GDM1 (cell line): ENCODE measurements at regions not wholly inside any gene's neighbourhood (a gene's known extent, or its start where the extent isn't known, plus 50 kb on each side); places are given as distances from the start of the nearest gene placed in this dataset.

Experiments used
- DNase-seq: peaks from one replicate; lab custom pipeline; 2025; lab: John Stamatoyannopoulos, UW

DNA sequence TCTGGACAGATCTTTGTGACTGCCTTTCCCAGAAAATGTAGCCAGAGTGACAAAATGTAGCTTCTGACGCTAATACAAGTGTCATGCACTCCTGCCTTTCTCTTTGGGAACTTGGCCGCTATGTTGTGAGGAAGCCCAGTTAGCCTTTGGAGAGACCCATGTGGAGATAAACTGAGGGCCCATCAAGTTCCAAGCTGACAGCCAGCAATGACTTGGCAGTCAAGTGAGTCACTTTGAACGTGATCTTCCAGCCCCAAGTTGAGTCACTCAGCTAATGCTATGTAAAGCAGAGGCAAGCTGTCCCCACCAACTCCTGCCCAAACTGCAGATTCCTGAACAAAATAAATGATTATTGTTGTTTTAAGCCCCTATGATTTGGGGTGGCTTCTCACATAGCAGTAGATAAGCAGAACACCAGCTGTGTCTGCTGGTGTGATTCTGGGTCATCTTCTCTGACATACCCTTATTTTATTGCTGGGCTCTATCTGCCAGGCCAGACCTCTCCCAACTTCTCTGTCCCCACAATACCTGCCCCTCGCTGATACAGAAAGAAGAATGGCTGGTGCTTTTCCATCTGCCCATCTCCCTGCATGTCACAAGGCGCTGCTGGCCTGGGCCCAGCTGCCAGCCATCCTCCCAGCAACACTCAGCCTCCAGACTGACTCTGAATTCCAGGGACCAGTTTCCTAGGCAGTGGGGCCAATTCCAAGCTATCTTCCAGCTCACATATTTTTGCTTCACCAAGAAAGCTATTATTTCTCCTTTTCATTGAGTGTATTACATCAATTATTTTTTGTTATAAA lies 274.8 kb downstream of the LRFN2 start:
- DNase-seq, result no peak

DNA sequence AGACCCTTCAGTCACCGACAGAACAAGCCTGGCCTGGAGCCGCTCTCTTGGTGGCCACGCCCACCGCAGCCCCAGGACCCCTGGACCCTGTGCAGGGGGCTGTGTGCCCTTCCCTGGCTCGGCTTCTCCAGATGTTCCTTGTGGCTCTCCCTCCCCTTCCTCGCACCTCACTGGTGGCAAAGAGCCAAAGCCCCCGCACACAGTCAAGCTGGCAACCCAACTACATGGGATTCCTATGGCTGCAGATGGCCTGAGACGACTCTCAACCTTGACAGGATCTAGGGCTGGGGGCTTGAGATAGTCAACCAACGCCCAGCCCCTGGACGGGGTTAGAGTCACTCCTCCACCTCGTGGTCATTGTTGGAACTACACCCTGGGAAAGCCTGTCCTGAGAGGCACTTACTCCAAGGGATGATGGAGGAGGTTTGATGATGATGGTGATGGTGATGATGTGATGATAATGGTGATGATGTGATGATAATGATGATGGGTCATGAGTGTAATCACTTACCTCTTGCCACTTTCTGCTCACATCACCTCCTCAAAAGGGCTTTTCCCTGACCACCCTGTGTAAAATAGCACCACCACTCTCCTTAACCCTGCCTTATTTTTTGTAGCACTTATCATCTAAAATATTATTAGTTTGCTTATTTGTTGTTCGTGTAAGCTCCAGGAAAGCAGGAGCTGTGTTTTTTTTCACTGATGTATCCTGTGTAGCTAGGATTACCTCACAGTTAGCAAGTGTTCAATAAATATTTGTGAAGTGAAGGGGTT lies 278.4 kb downstream of the LRFN2 start:
- peak; percentile 10 for DNase-seq

DNA sequence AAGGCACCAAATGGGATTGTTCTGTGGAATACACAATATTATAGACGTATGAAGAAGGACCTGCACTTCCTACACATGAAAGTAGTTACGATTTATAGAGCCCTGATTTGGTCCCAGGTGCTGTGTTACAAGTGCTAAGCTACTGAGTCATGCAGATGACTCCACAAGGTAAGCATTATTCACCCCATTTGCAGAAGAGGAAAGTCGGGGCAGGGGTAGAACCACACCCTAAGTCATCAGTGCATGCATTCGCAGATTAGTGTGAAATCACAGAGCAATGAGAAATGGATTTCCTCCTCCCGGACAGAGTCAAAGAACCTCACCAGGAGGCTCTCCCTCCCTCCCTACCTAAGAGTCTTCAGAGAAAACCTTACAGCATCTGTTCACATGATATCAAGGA lies 279.5 kb downstream of the LRFN2 start:
- DNase-seq, result no peak

DNA sequence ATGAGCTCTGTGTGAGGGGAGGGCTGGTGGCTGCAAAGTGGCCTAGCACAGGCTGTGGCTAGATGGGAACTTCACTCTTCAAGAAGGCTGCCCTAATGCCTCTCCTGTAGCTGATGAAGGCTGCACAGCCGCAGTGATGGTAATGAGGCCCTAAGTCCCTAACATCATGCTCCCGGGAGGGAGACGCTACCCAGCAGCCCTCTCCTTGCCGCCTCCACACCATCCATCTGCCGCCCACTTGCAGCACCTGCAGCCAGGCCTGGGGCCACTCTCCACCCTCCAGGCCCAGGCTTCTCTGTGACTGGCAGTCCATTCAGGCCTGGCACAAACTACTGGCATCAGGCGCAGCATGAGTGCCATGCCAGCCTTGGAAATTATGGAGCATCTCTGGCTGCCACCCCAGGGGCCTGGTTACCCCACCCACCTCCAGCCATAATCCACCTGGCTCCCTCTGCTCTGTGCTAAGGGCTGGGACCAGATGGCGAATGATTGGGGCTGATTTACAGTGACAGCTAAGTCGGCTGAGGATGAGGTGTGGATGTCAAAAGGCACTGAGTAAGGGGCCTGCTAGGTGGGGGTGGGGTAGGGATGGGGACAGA lies 284.2 kb downstream of the LRFN2 start:
- DNase-seq, result no peak

DNA sequence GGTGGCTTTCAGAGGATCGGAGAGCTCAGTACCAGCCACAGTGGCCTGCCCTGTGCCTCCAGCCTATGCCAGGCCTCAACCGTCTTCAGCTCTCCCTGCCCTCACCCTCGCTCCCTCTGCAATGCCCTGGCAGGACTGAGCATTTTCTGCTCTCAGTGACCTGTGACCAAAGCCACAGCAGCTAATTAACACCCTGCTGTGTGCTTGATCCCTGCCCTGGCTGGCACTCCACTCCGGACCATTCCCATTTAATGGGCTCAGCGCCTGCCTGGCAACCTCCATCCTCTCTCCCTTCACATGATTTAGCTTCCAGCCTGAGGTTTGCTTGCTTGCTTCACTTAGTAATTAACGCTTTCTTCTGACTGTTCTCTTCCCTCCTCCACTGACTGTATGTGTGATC lies 287.5 kb downstream of the LRFN2 start:
- DNase-seq, result no peak

DNA sequence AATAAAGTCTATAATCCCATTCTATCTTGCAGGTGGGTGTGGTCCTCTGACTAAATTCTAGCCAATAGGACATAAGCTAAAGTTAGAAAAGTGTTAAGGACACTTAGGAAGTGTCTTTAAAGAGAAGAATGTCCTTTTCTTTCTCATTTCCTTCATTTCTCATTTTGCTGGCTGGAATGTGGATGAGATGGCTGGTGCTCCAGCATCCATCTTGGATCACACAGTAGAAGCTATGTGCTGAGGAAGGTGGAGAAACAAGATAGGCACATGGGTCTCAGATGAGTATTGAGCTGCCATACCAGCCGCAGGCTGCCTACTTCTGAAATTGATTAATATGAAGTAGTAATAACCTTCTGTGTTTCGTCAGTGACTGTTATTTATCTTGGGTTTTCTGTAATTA lies 289.0 kb downstream of the LRFN2 start:
- DNase-seq, result no peak

DNA sequence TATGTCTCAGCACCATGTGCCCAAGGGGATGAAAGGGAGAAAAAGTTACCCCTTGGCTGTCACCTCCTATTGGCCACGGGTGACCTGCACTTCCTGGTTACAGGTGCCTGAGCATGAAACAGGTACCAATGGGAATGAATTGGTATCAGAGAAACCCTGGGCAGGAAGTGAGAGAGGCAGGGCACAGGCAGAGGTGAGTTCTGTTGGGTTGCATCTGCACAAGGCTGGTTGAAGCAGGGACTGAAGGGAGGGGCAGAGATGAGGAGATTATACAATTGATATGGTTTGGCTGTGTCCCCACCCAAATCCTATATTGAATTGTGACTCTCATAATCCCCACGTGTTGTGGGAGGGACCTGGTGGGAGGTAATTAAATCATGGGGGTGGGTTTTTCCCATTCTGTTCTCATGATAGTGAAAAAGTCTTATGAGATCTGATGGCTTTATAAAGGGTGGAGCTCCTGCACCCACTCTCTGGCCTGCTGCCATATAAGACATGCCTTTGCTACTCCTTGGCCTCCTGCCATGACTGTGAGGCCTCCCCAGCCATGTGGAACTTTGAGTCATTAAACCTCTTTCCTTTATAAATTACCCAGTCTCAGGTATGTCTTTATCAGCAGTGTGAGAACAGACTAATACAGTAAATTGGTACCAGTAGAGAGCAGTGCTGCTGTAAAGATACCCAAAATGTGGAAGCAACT lies 291.8 kb downstream of the LRFN2 start:
- no peak for DNase-seq

DNA sequence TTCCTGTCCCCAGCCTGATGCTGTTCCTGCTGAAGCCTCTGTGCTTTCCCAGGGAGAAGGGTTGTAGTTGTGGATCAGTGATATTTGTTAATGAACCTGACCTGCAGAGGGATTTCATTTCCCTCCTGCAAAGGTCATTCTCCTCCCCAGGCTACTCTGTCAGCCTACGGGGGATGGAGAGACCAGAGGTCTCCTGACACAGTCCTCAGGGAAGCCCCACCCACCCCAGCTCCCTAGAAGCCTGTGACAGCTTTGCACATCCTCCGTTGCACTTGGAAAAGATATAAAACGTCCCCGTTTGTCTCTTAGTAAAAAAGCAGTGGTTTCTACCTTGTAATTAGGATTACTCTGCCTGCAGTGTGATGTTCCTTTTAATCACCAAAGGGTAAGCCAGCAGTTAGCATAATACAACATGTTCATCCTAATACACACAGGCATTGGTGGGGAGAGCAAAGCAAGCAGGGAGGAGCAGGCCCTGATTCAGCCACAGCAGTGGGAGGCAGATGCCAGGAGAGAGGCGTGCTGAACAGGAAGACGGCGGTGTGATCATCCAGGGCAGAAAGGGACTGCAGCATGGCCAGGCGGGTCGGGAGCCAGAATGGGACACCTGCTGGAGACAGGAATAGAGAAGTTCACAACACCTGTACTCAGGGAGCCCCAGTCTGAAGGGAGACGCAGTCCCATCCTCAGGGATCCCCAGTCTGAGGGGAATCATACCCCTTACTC lies 293.5 kb downstream of the LRFN2 start:
- DNase-seq, result no peak

DNA sequence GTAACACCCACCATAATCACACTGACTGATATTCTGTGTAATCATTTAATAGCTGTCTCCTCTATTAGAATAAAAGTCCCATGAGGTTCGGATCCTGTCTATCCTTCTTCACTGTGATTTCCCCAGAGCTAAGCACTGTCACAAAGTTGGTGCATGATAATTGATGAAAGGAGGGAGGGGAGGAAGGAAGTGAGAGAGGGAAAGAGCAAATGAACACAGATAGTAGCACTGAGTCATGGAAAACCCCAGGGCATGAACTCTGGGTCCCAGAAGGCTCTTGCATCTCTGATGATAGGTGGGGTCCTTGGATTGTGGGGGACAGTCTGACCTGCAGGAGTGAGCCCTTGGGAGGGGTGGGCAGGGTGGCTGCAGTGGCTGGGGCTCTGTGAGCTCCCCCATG lies 294.1 kb downstream of the LRFN2 start:
- no peak for DNase-seq

DNA sequence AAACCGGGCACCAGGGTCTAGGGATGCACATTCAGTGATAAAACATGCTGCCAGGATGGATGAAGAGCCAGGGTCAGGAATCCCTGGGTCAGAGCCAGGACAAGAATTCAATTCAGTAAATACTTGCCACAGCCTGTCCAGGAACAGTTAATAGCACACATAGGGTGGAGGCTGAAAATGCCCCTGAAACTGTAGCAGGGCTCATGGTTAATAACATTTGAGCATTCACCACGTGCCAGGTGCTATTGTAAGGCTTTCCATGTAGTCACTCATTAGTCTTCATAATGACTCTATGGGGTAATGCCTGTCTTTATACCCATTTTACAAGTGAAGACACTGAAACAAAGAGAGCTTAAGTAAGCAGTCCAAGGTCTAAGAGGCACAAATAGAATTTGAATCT lies 296.3 kb downstream of the LRFN2 start:
- no peak for DNase-seq

DNA sequence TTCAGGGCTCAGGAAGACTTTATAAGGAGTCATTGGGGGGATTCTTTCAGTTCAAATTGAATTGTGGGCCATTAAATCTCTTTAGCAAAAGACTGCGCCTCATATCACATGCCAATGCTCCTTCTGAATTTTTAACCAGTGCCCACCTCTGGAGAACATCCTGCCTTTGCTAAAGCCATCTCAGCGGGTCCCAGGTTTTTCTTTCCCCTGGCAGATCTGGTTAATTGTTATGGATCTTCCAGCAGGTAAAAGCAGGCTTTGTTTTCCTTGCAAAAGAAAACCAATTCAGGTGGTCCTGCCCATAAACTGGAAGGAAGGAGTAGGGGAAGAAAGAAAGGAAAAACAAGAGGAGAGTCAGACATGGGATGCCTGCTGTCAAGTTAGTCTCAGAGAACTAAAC lies 298.2 kb downstream of the LRFN2 start:
- no peak for DNase-seq

DNA sequence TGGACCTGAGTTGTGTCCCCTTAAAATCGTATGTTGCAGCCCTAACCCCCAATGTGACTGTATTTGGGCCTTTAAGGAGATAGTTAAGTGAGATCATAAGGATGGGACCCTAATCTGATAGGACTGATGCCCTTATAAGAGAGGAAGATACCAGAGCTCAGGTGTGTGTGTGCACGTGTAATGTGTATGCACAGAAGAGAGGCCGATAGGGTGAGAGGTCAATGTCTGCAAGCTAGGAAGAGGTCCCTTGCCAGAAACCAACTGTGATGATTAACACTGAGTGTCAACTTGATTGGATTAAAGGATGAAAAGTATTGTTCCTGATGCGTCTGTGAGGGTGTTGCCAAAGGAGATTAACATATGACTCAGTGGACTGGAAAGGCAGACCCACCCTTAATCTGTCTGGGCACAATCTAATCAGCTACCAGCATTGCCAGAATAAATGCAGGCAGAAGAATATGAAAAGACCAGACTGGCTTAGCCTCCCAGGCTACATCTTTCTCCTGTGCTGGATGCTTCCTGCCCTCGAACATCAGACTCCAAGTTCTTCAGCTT lies 299.8 kb downstream of the LRFN2 start:
- no peak for DNase-seq

DNA sequence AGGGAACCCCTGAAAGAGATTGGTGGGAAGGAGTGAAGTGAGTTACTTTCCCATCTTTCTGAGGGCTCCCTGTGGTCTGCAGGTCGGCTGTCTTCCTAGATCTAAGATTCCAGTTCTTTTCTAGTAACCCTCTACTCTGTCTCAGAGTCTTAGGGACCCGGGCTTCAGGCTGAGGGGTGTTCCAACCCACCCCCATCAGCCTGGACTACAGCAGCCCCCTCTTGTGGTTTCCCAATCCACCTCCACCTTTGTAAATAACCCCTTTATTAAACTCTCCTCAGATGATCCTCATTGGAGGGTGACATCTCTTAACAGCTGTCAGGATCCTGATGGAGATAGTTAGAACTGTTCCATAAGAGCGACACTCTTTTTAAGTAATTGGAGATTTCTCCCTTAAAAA lies 300.4 kb downstream of the LRFN2 start:
- no peak for DNase-seq

DNA sequence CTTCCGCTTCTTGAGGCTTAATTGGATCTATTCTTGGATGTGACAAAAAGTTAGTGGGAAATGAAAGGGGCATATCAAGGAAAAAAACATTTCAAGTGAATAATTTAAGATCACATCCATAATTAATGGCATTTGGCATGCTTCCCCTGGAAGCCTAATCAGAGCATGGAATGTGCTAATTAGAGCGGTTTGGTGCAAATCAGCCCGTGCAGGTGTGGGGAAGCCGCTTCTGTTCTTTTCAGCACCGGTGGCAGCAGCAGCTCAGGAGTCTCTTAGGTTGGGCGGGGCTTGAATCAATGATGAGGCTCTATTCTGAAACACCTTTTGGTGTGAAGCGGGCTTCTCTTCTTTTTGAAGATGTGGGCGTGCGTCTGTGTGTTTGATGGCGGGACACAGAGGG lies 301.2 kb downstream of the LRFN2 start:
- no peak for DNase-seq

DNA sequence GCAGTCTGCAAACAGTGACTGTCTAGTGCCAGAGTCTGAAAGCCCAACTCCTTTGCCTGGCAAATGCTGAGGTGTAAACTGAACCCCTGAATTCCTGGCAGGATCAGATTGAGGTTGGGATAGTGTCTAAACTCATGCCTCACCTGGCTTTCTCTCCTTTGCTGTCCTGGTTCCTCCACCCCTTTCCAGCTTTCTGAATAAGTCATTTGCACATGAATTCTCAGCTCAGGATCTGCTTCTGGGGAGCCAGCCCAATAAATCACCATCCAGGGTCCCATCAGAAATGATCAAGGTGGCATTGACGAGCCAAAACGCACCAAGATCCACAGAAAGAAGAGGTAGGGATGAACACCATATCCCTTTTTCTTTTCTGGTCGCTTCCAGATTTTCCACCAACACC lies 301.6 kb downstream of the LRFN2 start:
- no peak for DNase-seq

DNA sequence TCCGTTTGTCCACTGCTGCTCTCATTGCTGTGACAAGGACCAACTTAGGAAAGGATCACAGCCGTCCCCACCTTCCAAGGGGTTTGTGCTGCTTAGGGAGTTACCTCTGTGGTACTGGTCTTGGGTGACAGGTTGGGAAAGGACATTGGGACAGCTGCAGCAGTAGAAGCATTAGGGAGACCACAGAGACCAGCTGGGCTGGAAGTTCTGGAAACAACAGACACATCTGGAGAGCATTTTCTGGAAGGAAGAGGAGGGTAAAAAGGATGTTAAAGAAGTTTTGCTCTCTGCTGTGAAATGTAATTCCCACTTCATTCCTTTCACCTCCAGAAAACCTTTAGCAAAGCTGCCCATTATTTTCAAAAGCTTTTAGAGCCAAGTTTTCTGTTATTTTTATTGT lies 304.2 kb downstream of the LRFN2 start:
- no peak for DNase-seq

DNA sequence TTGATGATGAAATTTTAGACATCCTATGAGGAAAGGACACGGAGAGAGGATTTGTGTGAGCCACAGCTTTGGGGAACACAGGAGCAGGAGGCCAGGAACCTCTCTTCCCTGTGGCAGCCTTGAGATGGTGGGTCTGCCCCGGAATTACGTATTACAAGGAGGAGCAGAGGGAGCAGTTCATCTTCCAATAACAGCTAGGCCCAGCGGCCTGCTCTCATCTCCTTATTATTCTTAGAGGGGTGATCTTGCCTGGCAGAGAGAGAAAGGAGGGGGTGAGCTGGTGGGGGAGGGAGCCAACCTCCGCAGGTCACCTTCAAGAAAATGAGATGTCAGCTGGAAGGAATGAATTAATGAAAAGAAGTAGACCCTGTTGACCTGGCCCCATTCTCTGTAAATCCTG lies 305.8 kb downstream of the LRFN2 start:
- no peak for DNase-seq

DNA sequence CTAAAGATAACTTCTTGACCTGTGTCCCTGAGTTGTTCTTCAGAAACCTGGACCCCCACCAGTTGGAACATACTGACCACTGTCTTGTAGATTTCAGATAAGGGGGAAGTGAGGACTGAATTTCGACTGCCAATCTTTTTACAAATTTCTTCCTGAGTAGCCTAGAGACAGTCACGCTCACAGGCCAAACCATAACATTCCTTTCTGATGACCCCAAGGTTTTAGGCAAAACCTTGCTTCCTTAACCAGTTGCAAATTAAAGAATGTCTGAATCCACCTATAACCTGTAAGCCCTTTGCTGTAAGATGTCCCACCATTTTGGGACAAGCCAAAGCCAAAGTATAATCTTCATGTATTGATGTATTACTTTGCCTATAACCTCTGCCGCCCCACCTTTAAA lies 306.9 kb downstream of the LRFN2 start:
- no peak for DNase-seq

DNA sequence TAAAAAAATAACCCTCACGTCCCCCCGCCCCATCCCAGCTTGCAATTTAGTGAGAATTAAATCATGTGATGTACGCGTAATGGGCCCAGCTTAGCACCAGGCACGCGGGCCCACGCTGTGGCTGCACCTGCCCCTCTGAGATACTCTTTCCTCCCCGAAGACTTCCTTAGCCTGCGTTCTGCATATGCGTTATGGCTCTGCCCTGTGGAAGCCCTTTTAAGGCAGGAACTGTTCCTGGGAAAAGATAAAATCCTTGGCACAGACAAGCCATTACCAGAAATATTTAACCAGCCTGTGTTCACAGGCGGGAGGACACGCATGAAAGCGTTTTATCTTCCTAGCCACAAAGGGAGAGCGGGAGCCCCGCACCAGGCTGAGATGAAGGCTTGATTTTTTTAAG lies 311.0 kb downstream of the LRFN2 start:
- no peak for DNase-seq

DNA sequence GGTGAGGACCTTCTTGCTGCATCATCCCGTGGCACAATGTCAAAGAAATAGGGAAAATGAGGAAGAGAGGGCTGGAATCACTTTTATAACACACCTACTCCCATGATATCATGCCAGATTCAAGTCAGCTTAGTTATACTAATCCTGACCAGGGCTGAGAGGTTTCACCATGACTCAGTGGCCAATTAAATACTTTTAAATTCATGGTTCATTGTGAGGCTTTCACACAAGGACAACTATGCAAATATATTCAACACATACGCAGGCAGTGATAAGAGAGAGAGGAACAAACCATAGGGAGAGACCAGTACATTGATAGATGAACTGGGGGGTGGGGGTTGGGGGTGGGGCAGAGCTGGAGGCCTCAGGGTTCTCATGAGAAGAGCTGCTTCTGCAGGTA lies 313.1 kb downstream of the LRFN2 start:
- DNase-seq, result no peak

DNA sequence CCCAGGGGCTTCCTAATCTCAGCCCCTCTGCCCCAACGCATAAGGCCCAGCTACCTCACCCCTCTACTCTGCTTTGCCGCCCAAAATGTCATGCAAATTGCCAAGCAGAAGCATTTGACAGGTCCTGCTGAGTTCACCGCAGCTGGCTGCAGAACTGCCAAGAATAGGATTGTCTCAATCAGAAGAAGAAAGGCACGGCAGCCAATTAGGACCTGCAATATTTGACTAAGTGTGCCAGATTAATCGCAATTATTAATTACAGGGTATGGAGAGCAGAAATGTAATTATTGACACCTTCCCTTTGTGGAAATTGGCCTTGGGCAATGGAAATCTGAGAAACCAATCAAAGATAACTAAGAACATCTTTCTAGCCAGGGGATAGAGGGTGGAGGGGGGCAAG lies 318.6 kb downstream of the LRFN2 start:
- DNase-seq, result no peak

DNA sequence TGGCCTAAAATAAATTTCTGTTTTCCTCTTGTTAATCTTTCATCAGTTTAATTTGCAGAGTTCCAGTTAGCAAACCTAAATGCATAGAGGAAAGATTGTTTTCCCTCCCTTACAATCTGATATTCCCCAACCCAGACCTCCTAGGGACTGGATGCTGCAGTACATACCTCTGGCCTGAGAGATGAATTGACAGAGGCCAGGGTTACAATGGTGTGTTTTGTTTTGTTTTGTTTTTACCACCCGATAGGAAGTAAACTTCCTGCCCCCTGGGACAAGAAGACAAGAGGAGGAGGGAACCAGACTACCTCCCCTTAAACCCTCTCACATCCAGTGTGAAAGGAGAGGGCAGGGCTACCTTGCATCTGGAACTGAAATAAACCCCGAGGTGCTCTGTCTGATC lies 319.0 kb downstream of the LRFN2 start:
- no peak for DNase-seq
